Lung (tissue), 11 donors: ENCODE measurements at regions not wholly inside any gene's neighbourhood (a gene's known extent, or its start where the extent isn't known, plus 50 kb on each side); places are given as distances from the start of the nearest gene placed in this dataset.
"Not testable (repeated sequence)": the region's sequence is repeated elsewhere in the genome, so short reads cannot be mapped to it uniquely, and the experiment has no call there.

Experiments
- ATAC-seq: fragments of 200-7000 bp; cut with Tn5 transposase; one replicate; pipeline ENCODE4 v1.9.1; 2020; ENCODE audit warnings: moderate number of reproducible peaks; ENCODE audit not compliant: insufficient read depth, low FRiP score
- DNase-seq, 3 donors: peaks; one replicate each; pipeline ENCODE4 v3.0.0-alpha.2; 2013 to 2017
- H3K27ac ChIP-seq, 2 donors: one replicate each; pipeline ENCODE4 v1.5.1; 2013; ENCODE audit warnings: mild to moderate bottlenecking in 2 of 2, moderate library complexity in 2 of 2, control low read depth in 1 of 2, inconsistent platforms in 1 of 2, low read depth in 1 of 2, low read length in 1 of 2
- H3K27me3 ChIP-seq, 3 donors: one replicate each; pipeline ENCODE4 v1.5.1; 2013; ENCODE audit warnings: low read length in 2 of 3; ENCODE audit not compliant: control insufficient read depth in 3 of 3, insufficient read depth in 3 of 3
- H3K36me3 ChIP-seq, 4 donors: one replicate each; pipeline ENCODE4 v1.5.1; 2013; ENCODE audit warnings: low read length in 4 of 4, mild to moderate bottlenecking in 1 of 4, moderate library complexity in 1 of 4; ENCODE audit not compliant: control insufficient read depth in 4 of 4, insufficient read depth in 4 of 4
- H3K4me1 ChIP-seq, 5 donors: one replicate each; pipeline ENCODE4 v1.5.1; 2013; ENCODE audit warnings: low read length in 5 of 5, mild to moderate bottlenecking in 2 of 5, moderate library complexity in 1 of 5; ENCODE audit not compliant: control insufficient read depth in 5 of 5, insufficient read depth in 5 of 5
- H3K4me3 ChIP-seq: one replicate; pipeline ENCODE4 v1.5.1; 2013; ENCODE audit warnings: mild to moderate bottlenecking, control low read depth, moderate library complexity
- H3K9ac ChIP-seq, 2 donors: one replicate each; pipeline ENCODE4 v1.5.1; 2013; ENCODE audit warnings: low read length in 2 of 2, control low read depth in 1 of 2; ENCODE audit not compliant: insufficient read depth in 1 of 2
- H3K9me3 ChIP-seq, 4 donors: one replicate each; pipeline ENCODE4 v1.5.1; 2013; ENCODE audit warnings: low read length in 3 of 4, mild to moderate bottlenecking in 1 of 4, moderate library complexity in 1 of 4; ENCODE audit not compliant: control insufficient read depth in 4 of 4, insufficient read depth in 3 of 4
- CTCF ChIP-seq: IDR thresholded peaks from 2 replicates; pipeline ENCODE4 v1.5.1; 2012; ENCODE audit warnings: mild to moderate bottlenecking; ENCODE audit errors: control extremely low read depth, extremely low read depth
- WGBS, 2 donors: extraction: QIAGEN DNeasy Blood & Tissue Kit; methylation state at CpG; one replicate each; pipeline ENCODE4 v1.1.7; 2013; 5-methylcytosine and 5-hydroxymethylcytosine counted together
- donor health status: control.
- donor health status: control.
- donor health status: Bipolar disorder and iron deficiency.
- donor health status: healthy.
- donor health status: DM: yes; HTN: yes; CAD: no.

GRCh38 chr5:17127743-17128231, 89.6 kb upstream of the BASP1 start:
- DNase-seq (no peak), ATAC-seq (no peak)
- peaks cover 0 to 20% (median 4%) of the 10 kb centered on the region in 5 donors for H3K4me1 ChIP-seq
- H3K27ac ChIP-seq: no peak overlapping the region
- no peaks in the 10 kb centered on the region for H3K36me3 ChIP-seq
- TF ChIP-seq CTCF: no peak
- no peaks in the 10 kb centered on the region for H3K9me3 ChIP-seq
- H3K4me3 ChIP-seq: no peak overlapping the region
- no peak overlapping the region for H3K9ac ChIP-seq
- 75 to 83% methylated on average over 8 of the region's 8 CpGs for WGBS, 2 donors
- H3K27me3 ChIP-seq: no peaks in the 10 kb centered on the region

GRCh38 chr5:17129093-17129849, 88.2 kb upstream of the BASP1 start:
- Histone ChIP-seq H3K27ac (no peak overlapping the region), H3K36me3 (no peaks in the 10 kb centered on the region), H3K27me3 (no peaks in the 10 kb centered on the region), H3K4me3 (no peak overlapping the region), H3K9me3 (no peaks in the 10 kb centered on the region), H3K4me1 (peaks cover 0 to 19% (median 4%) of the 10 kb centered on the region in 5 donors), H3K9ac (peak overlapping the region in 1 of 2 donors; percentile 55)
- DNase-seq: peak; percentile 33 to 61 (median 53)
- no peak for ATAC-seq
- no peak for TF ChIP-seq CTCF
- 58 to 63% methylated on average over 14 of the region's 14 CpGs for WGBS, 2 donors

- WGBS, 2 donors: 26 to 65% methylated on average over 9 of the region's 9 CpGs
- H3K36me3 ChIP-seq: not testable (repeated sequence)
These were observed 87.1 kb upstream of the BASP1 start for GRCh38 chr5:17130302-17130701.

GRCh38 chr5:17132444-17133083, 84.9 kb upstream of the BASP1 start:
- Histone ChIP-seq H3K4me3 (no peak overlapping the region), H3K27ac (no peak overlapping the region), H3K9ac (peak overlapping the region in 1 of 2 donors; percentile 19), H3K36me3 (no peaks in the 10 kb centered on the region), H3K4me1 (peaks cover 0 to 13% (median 4%) of the 10 kb centered on the region in 5 donors), H3K9me3 (no peaks in the 10 kb centered on the region), H3K27me3 (no peaks in the 10 kb centered on the region)
- ATAC-seq (no peak), DNase-seq (peak in 2 of 3 donors; percentile 76 to 77)
- 29 to 48% methylated on average over 4 of the region's 4 CpGs for WGBS, 2 donors
- TF ChIP-seq CTCF: peak; percentile 40

More at GRCh38 chr5:17130302-17130701, 87.1 kb upstream of the BASP1 start:
- not testable (repeated sequence) for H3K4me3 ChIP-seq, ATAC-seq, H3K9me3 ChIP-seq, H3K27ac ChIP-seq, H3K9ac ChIP-seq, DNase-seq, H3K27me3 ChIP-seq
- H3K4me1 ChIP-seq: peaks cover 0 to 13% (median 4%) of the 10 kb centered on the region in 5 donors
